Naive B cell (primary cell): ENCODE measurements at regions not wholly inside any gene's neighbourhood (a gene's known extent, or its start where the extent isn't known, plus 50 kb on each side); places are given as distances from the start of the nearest gene placed in this dataset.
"Not testable (repeated sequence)": the region's sequence is repeated elsewhere in the genome, so short reads cannot be mapped to it uniquely, and the experiment has no call there.

Source experiments
- ATAC-seq, 2 donors: fragments of 150-1000 bp; cut with Tn5 transposase; 2 replicates each; pipeline ENCODE4 v1.10.0; 2021; ENCODE audit warnings: low read depth in 2 of 2, mild to moderate bottlenecking in 2 of 2, moderate library complexity in 2 of 2
- DNase-seq: peaks from one replicate; pipeline ENCODE4 v3.0.0; 2022
- H3K27ac Mint-ChIP-seq, 6 donors: one replicate each; pipeline ENCODE4 v1.8.0; 2020 to 2022; ENCODE audit warnings: mild to moderate bottlenecking in 6 of 6, mixed read lengths in 6 of 6, moderate library complexity in 5 of 6, inconsistent platforms in 2 of 6
- H3K27me3 Mint-ChIP-seq, 3 donors: one replicate each; pipeline ENCODE4 v1.8.0; 2021 to 2022; ENCODE audit warnings: mixed read lengths in 3 of 3, mild to moderate bottlenecking in 1 of 3
- H3K36me3 Mint-ChIP-seq, 2 donors: one replicate each; pipeline ENCODE4 v1.8.0; 2020 to 2022; ENCODE audit warnings: mixed read lengths in 2 of 2, inconsistent platforms in 1 of 2, mild to moderate bottlenecking in 1 of 2
- H3K4me1 Mint-ChIP-seq, 3 donors: one replicate each; pipeline ENCODE4 v1.8.0; 2020 to 2022; ENCODE audit warnings: mixed read lengths in 3 of 3, inconsistent platforms in 1 of 3, mild to moderate bottlenecking in 1 of 3, moderate library complexity in 1 of 3
- H3K4me3 Mint-ChIP-seq, 8 donors: one replicate each; pipeline ENCODE4 v1.8.0; 2020 to 2022; ENCODE audit warnings: mild to moderate bottlenecking in 8 of 8, mixed read lengths in 8 of 8, moderate library complexity in 8 of 8, inconsistent platforms in 2 of 8
- H3K9me3 Mint-ChIP-seq, 7 donors: one replicate each; pipeline ENCODE4 v1.8.0; 2020 to 2022; ENCODE audit warnings: mixed read lengths in 7 of 7, mild to moderate bottlenecking in 5 of 7, inconsistent platforms in 2 of 7, moderate library complexity in 1 of 7

DNA sequence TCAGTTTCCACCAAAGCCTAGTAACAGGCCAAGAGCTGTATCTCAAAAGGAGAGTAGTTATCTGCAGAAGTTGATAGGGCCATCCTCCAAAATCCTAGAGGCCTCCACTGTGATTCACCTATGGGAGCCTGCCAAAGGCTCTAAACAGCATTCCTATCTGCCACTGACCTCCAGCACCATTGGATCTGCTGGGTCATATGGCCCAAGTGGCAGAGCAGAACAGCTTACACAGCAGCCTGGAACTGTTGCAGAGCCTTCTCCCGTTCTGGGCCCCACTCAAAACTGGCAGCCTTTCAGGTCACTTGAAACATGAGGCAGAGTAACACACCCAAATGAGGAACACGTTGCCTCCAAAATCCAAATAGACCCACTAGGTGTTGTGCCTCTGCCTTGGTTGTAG is 345.2 kb upstream of the RND3 start:
- H3K36me3 Mint-ChIP-seq = no peaks in the 10 kb centered on the region
- ATAC-seq = no peak
- H3K4me3 Mint-ChIP-seq = no peak overlapping the region
- H3K9me3 Mint-ChIP-seq = peaks cover 0 to 10% (median under 1%) of the 10 kb centered on the region in 7 donors
- DNase-seq = no peak
- no peak overlapping the region for H3K27ac Mint-ChIP-seq
- H3K4me1 Mint-ChIP-seq = no peaks in the 10 kb centered on the region
- no peaks in the 10 kb centered on the region for H3K27me3 Mint-ChIP-seq

DNA sequence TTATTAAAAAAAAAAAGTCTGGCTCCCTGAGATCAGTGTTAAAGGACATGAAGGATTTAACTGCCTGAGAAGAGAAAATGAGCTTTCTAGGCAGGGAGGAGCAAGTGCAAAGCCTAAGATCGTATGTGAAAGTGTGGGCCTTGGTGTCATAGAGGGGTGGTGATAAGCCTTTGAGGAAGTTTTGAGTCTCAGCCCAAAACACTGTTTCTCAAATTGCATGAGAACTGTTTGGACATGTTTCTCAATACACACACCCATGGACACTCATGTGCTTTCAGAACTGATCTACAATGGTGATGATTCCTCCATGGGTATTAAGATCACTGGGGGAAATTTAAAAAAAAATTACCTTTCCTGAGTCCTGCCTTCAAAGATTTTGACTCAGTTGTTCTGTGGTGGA is 336.7 kb upstream of the RND3 start:
- ATAC-seq = no peak
- DNase-seq = no peak
- H3K4me1 Mint-ChIP-seq = no peaks in the 10 kb centered on the region
- H3K36me3 Mint-ChIP-seq = no peaks in the 10 kb centered on the region
- H3K9me3 Mint-ChIP-seq = peaks cover 0 to 11% (median 3%) of the 10 kb centered on the region in 7 donors
- H3K4me3 Mint-ChIP-seq = no peak overlapping the region
- H3K27me3 Mint-ChIP-seq = no peaks in the 10 kb centered on the region
- H3K27ac Mint-ChIP-seq = no peak overlapping the region

DNA sequence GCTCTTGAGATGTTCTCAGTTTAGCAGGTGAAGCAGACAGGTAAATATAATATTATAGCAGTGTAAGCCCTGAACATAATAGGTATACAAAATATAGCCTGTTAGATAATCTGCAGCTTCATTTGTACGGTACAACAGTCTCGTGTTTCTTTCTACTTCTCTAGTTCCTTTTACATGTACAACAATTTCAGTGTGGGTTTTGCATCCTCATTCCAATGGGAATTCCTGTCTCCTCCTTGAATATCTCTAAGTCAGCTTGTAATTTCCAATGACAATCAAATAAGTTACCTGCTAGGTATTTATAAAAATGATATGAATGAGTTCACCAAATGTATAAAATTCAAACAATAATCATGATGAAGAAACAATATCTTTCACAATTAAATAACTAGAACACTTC is 330.0 kb upstream of the RND3 start:
- no peak for DNase-seq
- no peaks in the 10 kb centered on the region for H3K36me3 Mint-ChIP-seq
- no peaks in the 10 kb centered on the region for H3K27me3 Mint-ChIP-seq
- no peaks in the 10 kb centered on the region for H3K4me1 Mint-ChIP-seq
- no peak for ATAC-seq
- H3K27ac Mint-ChIP-seq = no peak overlapping the region
- H3K4me3 Mint-ChIP-seq = no peak overlapping the region
- peaks cover 0 to 9% (median 4%) of the 10 kb centered on the region in 7 donors for H3K9me3 Mint-ChIP-seq

GRCh38 chr2:150812664-150813367 is 325.3 kb upstream of the RND3 start:
- H3K27ac Mint-ChIP-seq = no peak overlapping the region
- no peaks in the 10 kb centered on the region for H3K27me3 Mint-ChIP-seq
- ATAC-seq (no peak), DNase-seq (no peak)
- no peaks in the 10 kb centered on the region for H3K9me3 Mint-ChIP-seq
- no peak overlapping the region for H3K4me3 Mint-ChIP-seq
- no peaks in the 10 kb centered on the region for H3K36me3 Mint-ChIP-seq
- H3K4me1 Mint-ChIP-seq = no peaks in the 10 kb centered on the region

DNA sequence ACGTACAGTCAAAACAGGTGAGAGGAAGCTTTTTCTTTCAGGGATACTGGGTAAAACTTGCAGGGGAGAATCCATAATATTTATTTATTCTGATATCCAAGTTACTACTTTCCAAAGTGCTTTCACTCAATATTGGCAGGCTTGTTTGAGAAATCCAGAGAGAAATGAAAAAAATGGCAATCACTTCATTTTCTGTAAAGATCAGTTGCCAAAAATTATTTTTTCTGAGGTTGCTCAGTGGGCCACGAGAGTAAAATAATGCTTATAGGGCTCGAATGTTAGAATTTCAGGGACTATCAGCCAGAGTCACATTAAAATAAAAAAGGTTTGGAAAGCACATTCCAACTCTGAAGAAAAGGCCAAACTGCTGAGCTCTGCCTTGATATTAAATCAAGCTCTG is 324.6 kb upstream of the RND3 start:
- Mint-ChIP-seq H3K4me3 (no peak overlapping the region), H3K9me3 (peaks cover 0 to under 1% (median 0%) of the 10 kb centered on the region in 7 donors), H3K36me3 (no peaks in the 10 kb centered on the region), H3K27me3 (no peaks in the 10 kb centered on the region), H3K27ac (no peak overlapping the region), H3K4me1 (no peaks in the 10 kb centered on the region)
- DNase-seq = no peak
- ATAC-seq = no peak

DNA sequence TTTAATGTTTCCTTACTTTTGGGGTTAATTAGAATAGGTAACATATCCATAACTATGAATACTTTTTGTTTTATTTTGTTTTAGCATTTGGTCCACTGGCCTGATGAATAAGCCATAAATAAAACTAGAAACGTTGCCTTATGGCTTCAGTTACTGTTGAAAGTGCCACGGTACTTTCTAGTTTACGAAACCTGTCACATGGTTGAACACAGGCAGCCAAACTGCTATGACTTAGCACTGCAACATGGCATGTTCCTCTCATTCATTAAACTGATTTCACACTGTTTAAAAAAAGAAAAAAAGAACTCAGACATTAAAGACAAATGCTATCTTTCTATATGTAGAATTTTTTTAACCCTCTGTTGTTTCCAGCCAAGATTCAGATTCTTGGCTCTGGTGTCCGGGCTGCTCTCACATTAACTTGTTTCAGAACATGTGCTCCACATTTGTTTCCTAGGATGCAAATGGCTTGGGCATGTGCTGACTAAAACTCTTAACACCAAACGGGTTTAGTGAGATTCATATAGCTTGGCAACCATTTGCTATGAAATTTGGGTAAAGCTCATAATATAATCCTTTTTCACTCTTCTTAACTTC is 323.9 kb upstream of the RND3 start:
- Mint-ChIP-seq H3K36me3 (no peaks in the 10 kb centered on the region), H3K9me3 (peaks cover 0 to 2% (median 0%) of the 10 kb centered on the region in 7 donors), H3K4me1 (no peaks in the 10 kb centered on the region), H3K27me3 (no peaks in the 10 kb centered on the region), H3K4me3 (no peak overlapping the region), H3K27ac (no peak overlapping the region)
- ATAC-seq (no peak), DNase-seq (no peak)

GRCh38 chr2:150809103-150809502 is 321.6 kb upstream of the RND3 start:
- H3K27ac Mint-ChIP-seq = no peak overlapping the region
- no peak for DNase-seq
- peaks cover 0 to 5% (median 0%) of the 10 kb centered on the region in 7 donors for H3K9me3 Mint-ChIP-seq
- no peak for ATAC-seq
- H3K4me1 Mint-ChIP-seq = no peaks in the 10 kb centered on the region
- H3K36me3 Mint-ChIP-seq = no peaks in the 10 kb centered on the region
- H3K4me3 Mint-ChIP-seq = no peak overlapping the region
- no peaks in the 10 kb centered on the region for H3K27me3 Mint-ChIP-seq

- no peak for ATAC-seq
- Mint-ChIP-seq H3K4me3 (no peak overlapping the region), H3K27ac (no peak overlapping the region), H3K27me3 (no peaks in the 10 kb centered on the region), H3K4me1 (no peaks in the 10 kb centered on the region), H3K36me3 (no peaks in the 10 kb centered on the region), H3K9me3 (peaks cover 0 to 10% (median 0%) of the 10 kb centered on the region in 7 donors)
- DNase-seq = no peak
Observed at GRCh38 chr2:150806336-150806735, 318.9 kb upstream of the RND3 start.

DNA sequence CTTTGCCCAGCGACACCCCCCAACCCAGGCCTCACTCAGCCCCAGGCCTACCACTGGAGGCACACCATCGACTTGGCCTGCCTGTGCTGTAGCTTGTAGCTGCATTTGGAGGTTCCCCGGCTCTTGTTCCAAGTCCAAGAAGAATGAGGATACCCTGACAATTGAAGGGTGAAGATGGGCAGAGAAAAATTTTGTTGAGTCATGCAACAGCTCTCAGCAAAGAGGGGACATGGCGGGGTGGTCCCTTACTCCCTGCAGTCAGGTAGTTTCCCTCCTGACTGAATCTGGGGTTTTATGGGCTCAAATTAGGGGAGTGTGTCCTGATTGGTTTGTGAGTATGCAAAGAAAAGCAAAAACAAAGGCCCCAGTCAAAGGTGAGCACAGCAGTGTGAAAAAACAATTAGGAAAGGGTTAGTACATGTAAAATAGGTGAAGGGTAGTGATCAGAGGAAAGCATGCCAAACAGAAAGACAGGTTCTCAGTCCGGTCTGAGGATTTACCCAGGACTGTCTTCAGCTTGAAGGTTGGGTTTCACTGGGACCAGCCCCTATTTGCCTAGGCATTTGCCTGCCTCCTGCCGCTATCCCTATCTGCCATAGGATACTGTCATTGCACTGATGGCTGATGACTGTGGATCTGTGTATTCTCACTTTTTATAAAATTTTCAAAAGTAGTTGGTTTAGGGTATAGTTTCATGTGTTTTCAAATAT is 316.4 kb upstream of the RND3 start:
- peaks cover 0 to 10% (median 0%) of the 10 kb centered on the region in 7 donors for H3K9me3 Mint-ChIP-seq
- no peaks in the 10 kb centered on the region for H3K36me3 Mint-ChIP-seq
- no peak for ATAC-seq

GRCh38 chr2:150802635-150803034 is 315.2 kb upstream of the RND3 start:
- Mint-ChIP-seq H3K27me3 (no peaks in the 10 kb centered on the region), H3K27ac (no peak overlapping the region), H3K36me3 (no peaks in the 10 kb centered on the region), H3K4me1 (no peaks in the 10 kb centered on the region), H3K9me3 (peaks cover 0 to 10% (median 0%) of the 10 kb centered on the region in 7 donors), H3K4me3 (no peak overlapping the region)
- ATAC-seq = no peak
- DNase-seq = no peak

More for the DNA sequence above, 316.4 kb upstream of the RND3 start:
- H3K27ac Mint-ChIP-seq = no peak overlapping the region
- H3K27me3 Mint-ChIP-seq = no peaks in the 10 kb centered on the region
- H3K4me1 Mint-ChIP-seq = no peaks in the 10 kb centered on the region
- no peak overlapping the region for H3K4me3 Mint-ChIP-seq
- DNase-seq = no peak

- H3K27me3 Mint-ChIP-seq, H3K36me3 Mint-ChIP-seq, ATAC-seq, H3K27ac Mint-ChIP-seq, H3K4me1 Mint-ChIP-seq, DNase-seq, H3K4me3 Mint-ChIP-seq: not testable (repeated sequence)
- peaks cover 0 to 12% (median 4%) of the 10 kb centered on the region in 7 donors for H3K9me3 Mint-ChIP-seq
Observed at GRCh38 chr2:150796236-150796635, 308.8 kb upstream of the RND3 start.

DNA sequence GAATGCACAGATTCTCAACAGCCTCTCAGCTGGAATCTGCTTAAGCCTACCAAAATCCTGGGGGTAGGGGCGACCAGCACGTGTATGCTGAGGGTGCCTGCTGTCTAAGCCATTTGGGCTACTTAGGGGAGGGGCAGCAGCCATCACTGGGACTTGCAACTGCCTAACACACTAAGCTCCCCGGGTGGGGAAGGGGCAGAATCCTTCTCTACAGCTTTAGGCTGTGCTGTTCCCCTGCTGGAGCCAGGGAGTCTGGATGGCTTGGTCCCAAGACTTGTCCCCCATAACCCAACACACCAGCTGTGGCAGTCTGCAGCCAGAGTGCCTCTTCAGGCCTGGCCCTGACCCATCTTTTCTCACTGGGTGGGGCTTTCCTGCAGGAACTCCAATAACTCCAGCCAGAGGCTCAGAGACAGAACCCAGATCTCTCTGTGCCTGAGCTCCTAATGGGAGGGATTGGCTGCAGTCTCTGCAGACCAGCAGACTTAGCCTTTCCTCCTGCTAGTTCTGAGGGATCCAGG is 305.4 kb upstream of the RND3 start:
- no peak overlapping the region for H3K4me3 Mint-ChIP-seq
- DNase-seq = no peak
- no peaks in the 10 kb centered on the region for H3K27me3 Mint-ChIP-seq
- H3K27ac Mint-ChIP-seq = no peak overlapping the region
- H3K36me3 Mint-ChIP-seq = no peaks in the 10 kb centered on the region
- H3K9me3 Mint-ChIP-seq = peaks cover 0 to 12% (median 4%) of the 10 kb centered on the region in 7 donors
- no peak for ATAC-seq
- H3K4me1 Mint-ChIP-seq = no peaks in the 10 kb centered on the region

DNA sequence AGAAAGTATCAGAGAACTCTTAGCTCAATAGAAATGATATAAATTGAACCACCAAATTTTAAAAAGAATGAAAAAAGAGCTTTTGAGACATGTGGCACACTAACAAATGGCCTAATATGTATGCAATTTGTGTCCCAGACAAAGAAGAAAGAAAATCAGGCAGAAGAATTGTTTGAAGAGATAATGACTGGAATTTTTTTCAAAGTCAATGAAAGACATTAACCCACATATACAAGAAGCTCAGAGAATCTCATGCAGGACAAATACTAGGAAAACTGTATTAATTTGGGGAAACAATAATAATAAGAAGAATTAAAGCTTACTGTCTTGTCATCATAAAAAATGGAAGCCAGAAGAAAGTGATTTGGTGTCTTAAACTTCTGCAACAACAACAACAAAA is 304.1 kb upstream of the RND3 start:
- ATAC-seq (no peak), DNase-seq (no peak)
- Mint-ChIP-seq H3K4me1 (no peaks in the 10 kb centered on the region), H3K27me3 (no peaks in the 10 kb centered on the region), H3K36me3 (no peaks in the 10 kb centered on the region), H3K27ac (no peak overlapping the region), H3K4me3 (no peak overlapping the region), H3K9me3 (peaks cover 0 to 12% (median 3%) of the 10 kb centered on the region in 7 donors)

DNA sequence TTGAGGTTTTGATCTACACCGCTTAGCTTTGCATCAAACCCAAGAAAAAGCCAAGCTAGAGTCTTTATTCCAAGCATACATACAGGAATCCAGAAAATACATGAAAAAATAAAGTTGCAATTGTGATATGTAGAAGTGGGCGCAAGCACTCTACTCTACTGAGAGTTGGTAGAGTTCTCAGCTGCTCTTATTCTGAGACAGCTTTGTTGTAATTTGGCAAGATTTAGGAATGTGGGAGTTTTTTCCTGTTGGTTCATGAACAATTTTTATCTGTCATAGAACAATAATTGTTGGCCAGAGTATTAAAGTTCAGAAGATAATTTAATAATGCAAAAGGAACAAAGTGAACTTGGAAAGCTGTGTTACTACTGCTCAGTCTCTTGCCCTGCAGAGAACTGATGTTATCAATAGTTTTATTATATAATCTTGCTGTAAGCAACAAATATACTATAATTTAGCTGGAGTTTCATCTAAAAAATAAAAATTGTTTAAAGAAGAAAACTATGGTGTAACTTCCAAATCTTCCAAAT is 302.0 kb upstream of the RND3 start:
- no peaks in the 10 kb centered on the region for H3K36me3 Mint-ChIP-seq
- no peaks in the 10 kb centered on the region for H3K27me3 Mint-ChIP-seq
- no peak overlapping the region for H3K4me3 Mint-ChIP-seq
- no peaks in the 10 kb centered on the region for H3K4me1 Mint-ChIP-seq
- DNase-seq = no peak
- H3K27ac Mint-ChIP-seq = no peak overlapping the region
- ATAC-seq = no peak
- peaks cover 0 to 12% (median 2%) of the 10 kb centered on the region in 7 donors for H3K9me3 Mint-ChIP-seq
